ENCODE measurements at regions not wholly inside any gene's neighbourhood (a gene's known extent, or its start where the extent isn't known, plus 50 kb on each side); places are given as distances from the start of the nearest gene placed in this dataset.

DNA sequence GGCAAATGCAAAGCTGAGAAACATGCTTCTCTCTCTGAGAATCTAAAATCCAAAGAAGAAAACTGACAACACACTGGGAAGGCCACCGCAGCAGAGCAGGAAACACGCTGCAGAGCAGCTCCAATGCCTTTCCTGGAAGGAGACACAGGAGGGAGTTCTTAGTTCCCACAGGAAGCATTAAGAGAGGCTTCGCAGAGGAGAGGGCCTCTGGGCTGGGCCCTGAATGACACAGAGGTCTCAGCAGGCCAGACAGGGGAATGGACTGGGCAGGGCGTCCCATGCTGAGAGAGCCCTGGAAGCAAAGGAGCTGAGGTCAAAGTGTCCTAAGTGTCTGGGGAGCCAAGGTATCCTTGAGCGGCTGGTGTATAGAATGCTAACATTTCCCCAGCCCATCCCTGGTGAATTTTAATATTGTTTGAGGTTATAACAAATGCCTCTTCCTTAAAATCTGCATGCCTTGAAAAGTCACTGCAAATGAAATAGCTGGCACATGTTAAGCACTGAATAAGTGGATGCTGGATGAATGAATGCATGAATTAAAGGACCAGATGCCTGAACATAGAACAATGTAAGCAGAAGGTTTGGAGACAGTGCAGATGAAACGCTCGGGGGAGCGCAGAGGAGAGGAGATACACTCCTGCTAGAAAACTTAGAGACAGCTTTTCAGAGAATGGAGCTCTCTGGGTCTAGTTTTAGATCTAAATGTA lies 110.0 kb upstream of the SYNDIG1 start:
- intact Hi-C loops (cut with DNase I), result no loop called here
- 85 to 92% methylated on average over 8 of the region's 8 CpGs for WGBS, 2 donors
- H3K4me1 ChIP-seq, result no peaks in the 10 kb centered on the region
- TF ChIP-seq EP300 (IDR thresholded peaks at IDR 0.05) (no peak), POLR2AphosphoS5 (IDR thresholded peaks at IDR 0.05) (no peak), POLR2A (IDR thresholded peaks at IDR 0.05) (no peak)
- TF ChIP-seq, protein P1, sequence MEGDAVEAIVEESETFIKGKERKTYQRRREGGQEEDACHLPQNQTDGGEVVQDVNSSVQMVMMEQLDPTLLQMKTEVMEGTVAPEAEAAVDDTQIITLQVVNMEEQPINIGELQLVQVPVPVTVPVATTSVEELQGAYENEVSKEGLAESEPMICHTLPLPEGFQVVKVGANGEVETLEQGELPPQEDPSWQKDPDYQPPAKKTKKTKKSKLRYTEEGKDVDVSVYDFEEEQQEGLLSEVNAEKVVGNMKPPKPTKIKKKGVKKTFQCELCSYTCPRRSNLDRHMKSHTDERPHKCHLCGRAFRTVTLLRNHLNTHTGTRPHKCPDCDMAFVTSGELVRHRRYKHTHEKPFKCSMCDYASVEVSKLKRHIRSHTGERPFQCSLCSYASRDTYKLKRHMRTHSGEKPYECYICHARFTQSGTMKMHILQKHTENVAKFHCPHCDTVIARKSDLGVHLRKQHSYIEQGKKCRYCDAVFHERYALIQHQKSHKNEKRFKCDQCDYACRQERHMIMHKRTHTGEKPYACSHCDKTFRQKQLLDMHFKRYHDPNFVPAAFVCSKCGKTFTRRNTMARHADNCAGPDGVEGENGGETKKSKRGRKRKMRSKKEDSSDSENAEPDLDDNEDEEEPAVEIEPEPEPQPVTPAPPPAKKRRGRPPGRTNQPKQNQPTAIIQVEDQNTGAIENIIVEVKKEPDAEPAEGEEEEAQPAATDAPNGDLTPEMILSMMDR (IDR thresholded peaks at IDR 0.05), result no peak
- no peak overlapping the region for H3K27ac ChIP-seq
- peaks cover 0 to 3% (median 0%) of the 10 kb centered on the region in 3 donors for H3K27me3 ChIP-seq
- peaks cover 0 to 7% (median 0%) of the 10 kb centered on the region in 4 donors for H3K9me3 ChIP-seq
- no peak for DNase-seq
- H3K36me3 ChIP-seq, result no peaks in the 10 kb centered on the region
- no peak overlapping the region for H3K4me3 ChIP-seq

DNA sequence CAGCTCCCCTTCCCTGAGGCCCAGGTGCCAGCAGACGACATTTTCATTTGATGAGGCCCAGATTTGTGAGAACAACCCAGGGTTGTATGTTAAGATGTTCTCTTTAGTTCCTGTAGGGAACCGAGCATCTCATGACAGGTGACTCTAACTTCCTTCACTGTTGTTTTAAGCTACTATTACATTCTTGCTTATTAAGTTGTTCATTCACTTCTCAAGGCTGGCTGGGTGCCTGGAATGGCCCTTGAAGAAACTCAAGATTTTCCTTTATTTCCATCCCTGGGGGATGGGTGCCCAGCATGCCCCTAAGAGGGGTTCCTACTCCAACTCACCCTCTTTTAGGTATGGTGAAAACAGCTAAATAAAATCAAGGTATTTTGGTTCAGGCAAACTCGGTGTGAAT lies 111.5 kb upstream of the SYNDIG1 start:
- TF ChIP-seq POLR2AphosphoS5 (IDR thresholded peaks at IDR 0.05), result no peak
- TF ChIP-seq, protein P1 (IDR thresholded peaks at IDR 0.05), result no peak
- TF ChIP-seq POLR2A (IDR thresholded peaks at IDR 0.05), result no peak
- no peak for TF ChIP-seq EP300 (IDR thresholded peaks at IDR 0.05)
- intact Hi-C loops (cut with DNase I), result no loop called here
- Histone ChIP-seq H3K4me1 (no peaks in the 10 kb centered on the region), H3K9me3 (peaks cover 0 to 7% (median 0%) of the 10 kb centered on the region in 4 donors), H3K36me3 (no peaks in the 10 kb centered on the region), H3K27ac (no peak overlapping the region), H3K4me3 (no peak overlapping the region), H3K27me3 (peaks cover 0 to 3% (median 0%) of the 10 kb centered on the region in 3 donors)
- DNase-seq, result no peak
- WGBS, 2 donors, result 75 to 83% methylated on average over 3 of the region's 3 CpGs

DNA sequence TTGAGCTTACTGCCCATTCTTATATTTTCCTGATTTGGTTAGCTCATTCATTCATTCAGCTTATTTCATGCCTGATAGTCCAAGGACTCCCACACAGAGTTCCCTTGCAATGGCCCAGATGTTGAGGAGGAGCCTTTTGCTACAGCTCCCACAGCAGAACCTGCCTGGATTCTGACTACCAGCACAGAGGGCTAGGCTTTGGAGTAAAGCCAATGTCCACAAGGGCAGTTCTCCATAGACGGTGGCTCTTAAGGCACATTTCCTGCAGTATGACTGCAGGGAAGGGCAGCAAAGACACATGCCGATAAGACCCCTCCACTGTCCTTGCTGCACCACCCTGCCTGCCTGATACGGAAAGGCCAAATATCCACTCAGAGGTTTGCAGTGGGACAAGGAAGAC lies 112.3 kb upstream of the SYNDIG1 start:
- TF ChIP-seq POLR2AphosphoS5 (IDR thresholded peaks at IDR 0.05) (no peak), POLR2A (IDR thresholded peaks at IDR 0.05) (no peak), EP300 (IDR thresholded peaks at IDR 0.05) (no peak)
- TF ChIP-seq, protein P1 (IDR thresholded peaks at IDR 0.05), result no peak
- Histone ChIP-seq H3K27ac (no peak overlapping the region), H3K4me1 (no peaks in the 10 kb centered on the region), H3K9me3 (peaks cover 0 to 5% (median 0%) of the 10 kb centered on the region in 4 donors), H3K4me3 (no peak overlapping the region), H3K27me3 (peaks cover 0 to 3% (median 0%) of the 10 kb centered on the region in 3 donors), H3K36me3 (no peaks in the 10 kb centered on the region)
- 29 to 71% methylated on average over 3 of the region's 3 CpGs for WGBS, 2 donors
- DNase-seq, result no peak
- intact Hi-C loops (cut with DNase I), result no loop called here

DNA sequence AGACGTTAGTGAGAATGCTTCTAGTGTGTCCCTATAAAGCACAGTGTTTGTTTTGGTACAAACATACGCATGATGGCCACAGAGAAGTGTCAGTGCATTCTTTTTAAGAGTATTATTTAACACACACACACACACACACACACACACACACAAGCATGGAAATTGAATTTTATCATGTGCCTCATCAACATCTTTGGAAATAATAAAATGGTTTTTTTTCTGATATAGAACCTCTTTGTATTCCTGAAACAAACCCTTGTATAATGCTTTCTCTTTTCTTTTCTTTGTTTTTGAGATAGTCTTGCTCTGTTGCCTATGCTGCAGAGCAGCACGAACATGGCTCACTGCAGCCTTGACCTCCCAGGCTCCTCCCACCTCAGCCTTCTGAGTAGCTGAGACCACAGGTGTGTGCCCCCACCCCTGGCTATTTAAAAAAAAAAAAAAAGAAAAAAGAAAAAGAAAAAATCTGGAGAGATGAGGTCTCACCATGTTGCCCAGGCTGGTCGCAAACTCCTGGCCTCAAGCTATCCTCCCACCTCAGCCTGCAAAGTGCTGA lies 116.2 kb upstream of the SYNDIG1 start:
- no peaks in the 10 kb centered on the region for H3K9me3 ChIP-seq
- no peak for DNase-seq
- 73 to 77% methylated on average over 4 of the region's 4 CpGs for WGBS, 2 donors

More for the DNA sequence above, 116.2 kb upstream of the SYNDIG1 start:
- H3K4me3 ChIP-seq, result no peak overlapping the region
- H3K27ac ChIP-seq, result no peak overlapping the region
- H3K36me3 ChIP-seq, result no peaks in the 10 kb centered on the region
- no peaks in the 10 kb centered on the region for H3K4me1 ChIP-seq
- H3K27me3 ChIP-seq, result peaks cover 0 to 3% (median 0%) of the 10 kb centered on the region in 3 donors
- TF ChIP-seq POLR2AphosphoS5 (IDR thresholded peaks at IDR 0.05) (no peak), POLR2A (IDR thresholded peaks at IDR 0.05) (no peak), EP300 (IDR thresholded peaks at IDR 0.05) (no peak)
- TF ChIP-seq, protein P1 (IDR thresholded peaks at IDR 0.05), result no peak
- intact Hi-C loops (cut with DNase I), result no loop called here

All from sigmoid colon (tissue), 6 donors.